HEK293 (cell line): ENCODE measurements at regions not wholly inside any gene's neighbourhood (a gene's known extent, or its start where the extent isn't known, plus 50 kb on each side); places are given as distances from the start of the nearest gene placed in this dataset.

ENCODE experiments used
- CTCF ChIA-PET: fragments of 350-600 bp; formaldehyde crosslinking; extraction: SDS; loops from one replicate; lab custom pipeline; 2021; ENCODE audit warnings: antibody characterized with exemption; lab: Yijun Ruan, JAX
- POLR2A ChIA-PET: fragments of 300-600 bp; formaldehyde crosslinking; extraction: SDS; loops from one replicate; lab custom pipeline; 2020; ENCODE audit warnings: antibody characterized with exemption, inconsistent platforms; lab: Yijun Ruan, JAX
- H3K27ac ChIP-seq: fragments of 200-500 bp; sonication (Bioruptor generic); 2 replicates; pipeline ENCODE4 v1.5.1; 2014; ENCODE audit warnings: low read depth, low read length, control low read depth, inconsistent platforms; ENCODE audit errors: extremely low read depth
- H3K36me3 ChIP-seq, 2 experiments: fragments of 200-500 bp in 1 of 2; sonication (Bioruptor generic) in 1 of 2; 1 replicate in 1 of 2; 2 replicates in 1 of 2; pipeline ENCODE4 v1.5.1; 2014 to 2017; ENCODE audit warnings: inconsistent platforms in 2 of 2, low read length in 2 of 2; ENCODE audit not compliant: control insufficient read depth in 2 of 2, insufficient read depth in 1 of 2
- H3K4me1 ChIP-seq: fragments of 200-500 bp; sonication (Bioruptor generic); 2 replicates; pipeline ENCODE4 v1.5.1; 2014; ENCODE audit warnings: mild to moderate bottlenecking, low read length, inconsistent platforms; ENCODE audit not compliant: control insufficient read depth, insufficient read depth
- H3K4me3 ChIP-seq: 2 replicates; pipeline ENCODE4 v1.5.1; 2011; ENCODE audit warnings: low read depth, mild to moderate bottlenecking, control low read depth, low read length, moderate library complexity
- H3K9me3 ChIP-seq: fragments of 200-500 bp; sonication (Bioruptor generic); 2 replicates; pipeline ENCODE4 v1.5.1; 2014; ENCODE audit warnings: low read depth, low read length, inconsistent platforms; ENCODE audit not compliant: control insufficient read depth, insufficient read depth
- BCL11B ChIP-seq: fragments of 450-650 bp; formaldehyde crosslinking; IDR thresholded peaks from 2 replicates; pipeline ENCODE4 v1.5.1; 2016; ENCODE audit warnings: low read depth, missing biosample characterization, missing genetic modification characterization
- GFI1B ChIP-seq: fragments of 450-650 bp; formaldehyde crosslinking; IDR thresholded peaks from 2 replicates; pipeline ENCODE4 v1.5.1; 2016; ENCODE audit warnings: missing biosample characterization, missing genetic modification characterization
- GLI2 ChIP-seq: fragments of 450-650 bp; formaldehyde crosslinking; IDR thresholded peaks from 2 replicates; pipeline ENCODE4; 2017; ENCODE audit warnings: missing biosample characterization, missing genetic modification characterization, low read depth, borderline replicate concordance
- KLF16 ChIP-seq: fragments of 450-650 bp; formaldehyde crosslinking; IDR thresholded peaks from 2 replicates; pipeline ENCODE4 v1.5.1; 2017; ENCODE audit warnings: missing biosample characterization, missing genetic modification characterization
- KLF17 ChIP-seq: fragments of 450-650 bp; formaldehyde crosslinking; IDR thresholded peaks from 2 replicates; pipeline ENCODE4 v1.5.1; 2016; ENCODE audit warnings: missing biosample characterization, missing genetic modification characterization
- MYNN ChIP-seq: fragments of 450-650 bp; formaldehyde crosslinking; IDR thresholded peaks from 2 replicates; pipeline ENCODE4 v1.5.1; 2016; ENCODE audit warnings: missing biosample characterization, missing genetic modification characterization, borderline replicate concordance
- REST ChIP-seq: fragments of 450-650 bp; formaldehyde crosslinking; IDR thresholded peaks from 2 replicates; pipeline ENCODE4 v1.5.1; 2016; ENCODE audit warnings: missing biosample characterization, missing genetic modification characterization
- TCF7L2 ChIP-seq: IDR thresholded peaks from 2 replicates; pipeline ENCODE4 v1.6.1; 2011; ENCODE audit warnings: low read depth, mild to moderate bottlenecking, inconsistent platforms, low read length, moderate library complexity, borderline replicate concordance
- WT1 ChIP-seq: fragments of 450-650 bp; formaldehyde crosslinking; IDR thresholded peaks from 2 replicates; pipeline ENCODE4 v1.5.1; 2016; ENCODE audit warnings: missing biosample characterization, missing genetic modification characterization
- ZFP3 ChIP-seq: fragments of 450-650 bp; formaldehyde crosslinking; IDR thresholded peaks from 2 replicates; pipeline ENCODE4 v1.5.1; 2016; ENCODE audit warnings: low read depth, missing biosample characterization, missing genetic modification characterization
- ZNF132 ChIP-seq: fragments of 450-650 bp; formaldehyde crosslinking; IDR thresholded peaks from 2 replicates; pipeline ENCODE4 v1.5.1; 2017; ENCODE audit warnings: missing biosample characterization, missing genetic modification characterization, borderline replicate concordance
- ZNF146 ChIP-seq: fragments of 450-650 bp; formaldehyde crosslinking; IDR thresholded peaks from 2 replicates; pipeline ENCODE4 v1.5.1; 2016; ENCODE audit warnings: missing biosample characterization, missing genetic modification characterization
- ZNF202 ChIP-seq: fragments of 450-650 bp; formaldehyde crosslinking; IDR thresholded peaks from 2 replicates; pipeline ENCODE4 v1.5.1; 2016; ENCODE audit warnings: missing biosample characterization, missing genetic modification characterization, borderline replicate concordance
- ZNF223 ChIP-seq: fragments of 450-650 bp; formaldehyde crosslinking; IDR thresholded peaks from 2 replicates; pipeline ENCODE4 v1.5.1; 2016; ENCODE audit warnings: missing biosample characterization, missing genetic modification characterization
- ZNF266 ChIP-seq: fragments of 450-650 bp; formaldehyde crosslinking; IDR thresholded peaks from 2 replicates; pipeline ENCODE4 v1.5.1; 2016; ENCODE audit warnings: missing biosample characterization, missing genetic modification characterization, low read depth
- ZNF423 ChIP-seq: fragments of 450-650 bp; formaldehyde crosslinking; IDR thresholded peaks from 2 replicates; pipeline ENCODE4 v1.5.1; 2016; ENCODE audit warnings: missing biosample characterization, missing genetic modification characterization
- ZNF48 ChIP-seq: fragments of 450-650 bp; formaldehyde crosslinking; IDR thresholded peaks from 2 replicates; pipeline ENCODE4 v1.5.1; 2016; ENCODE audit warnings: missing biosample characterization, missing genetic modification characterization
- ZNF558 ChIP-seq: fragments of 450-650 bp; formaldehyde crosslinking; IDR thresholded peaks from 2 replicates; pipeline ENCODE4 v1.5.1; 2016; ENCODE audit warnings: missing biosample characterization, missing genetic modification characterization
- ZNF692 ChIP-seq: fragments of 450-650 bp; formaldehyde crosslinking; IDR thresholded peaks from 2 replicates; pipeline ENCODE4 v1.5.1; 2016; ENCODE audit warnings: missing biosample characterization, missing genetic modification characterization

- TF ChIP-seq REST (tag by site-specific recombination) (peak; percentile 73), KLF17 (no peak)
These were observed 482.8 kb downstream of the MED13L start (continued) for GRCh38 chr12:115794659-115795081.

DNA sequence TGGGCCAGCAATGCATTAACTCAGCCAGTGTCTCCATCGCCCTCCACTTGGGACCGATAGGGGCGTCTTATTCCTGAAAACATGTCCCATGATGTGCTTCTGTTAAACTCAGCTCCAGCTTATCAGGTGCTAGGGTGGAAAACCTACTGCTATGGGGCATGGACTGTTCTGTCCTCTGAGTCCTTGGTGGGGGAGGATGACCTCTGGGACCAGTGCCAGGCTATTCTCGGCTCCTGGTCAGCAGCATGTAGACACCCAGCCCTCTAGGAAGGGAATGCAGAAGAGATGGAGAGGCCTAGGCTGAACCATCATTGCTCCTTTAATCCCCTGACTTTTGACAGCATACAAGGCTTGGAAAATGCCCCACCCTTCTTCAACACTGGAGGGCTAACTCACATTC lies 486.2 kb downstream of the MED13L start:
- H3K36me3 ChIP-seq: no peaks in the 10 kb centered on the region
- ChIA-PET POLR2A (no interaction called here), CTCF (interaction anchor here (0.5 to 0.8 kb wide), 2 partner anchors 29 to 1237 kb away, joined by 3 read pairs; no protein-coding TSS in a partner anchor)
- TF ChIP-seq ZNF223 (tag by site-specific recombination): no peak
- no peak for TF ChIP-seq GLI2 (tag by site-specific recombination)
- TF ChIP-seq ZNF132 (tag by site-specific recombination): no peak
- TF ChIP-seq ZNF146 (tag by site-specific recombination): no peak
- TF ChIP-seq MYNN (tag by site-specific recombination): no peak
- no peak for TF ChIP-seq ZNF558 (tag by site-specific recombination)
- TF ChIP-seq ZFP3 (tag by site-specific recombination): no peak
- TF ChIP-seq ZNF692 (tag by site-specific recombination): no peak
- no peak for TF ChIP-seq KLF16
- no peak for TF ChIP-seq WT1 (tag by site-specific recombination)
- no peak for TF ChIP-seq ZNF202 (tag by site-specific recombination)
- no peak for TF ChIP-seq REST (tag by site-specific recombination)
- H3K4me1 ChIP-seq: no peaks in the 10 kb centered on the region
- no peak overlapping the region for H3K27ac ChIP-seq
- H3K9me3 ChIP-seq: no peaks in the 10 kb centered on the region
- H3K4me3 ChIP-seq: no peak overlapping the region

DNA sequence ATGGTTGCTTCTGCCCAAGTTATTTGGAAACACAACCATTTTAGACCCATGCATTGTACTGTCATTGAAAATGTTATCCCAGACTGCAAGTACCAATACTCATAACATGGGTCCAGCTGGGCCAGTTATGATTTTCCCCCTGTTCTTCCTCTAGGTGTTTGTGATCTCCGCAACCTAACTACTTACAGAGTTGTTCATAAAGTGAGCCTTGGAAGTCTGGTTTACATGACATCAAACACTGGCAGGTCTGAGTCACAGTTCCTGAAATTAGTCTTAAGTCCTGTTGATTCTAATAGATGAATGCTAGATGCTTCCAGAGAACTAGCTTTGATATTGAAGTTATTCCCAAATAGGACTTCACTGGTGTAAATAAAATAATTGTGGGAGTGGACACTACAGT lies 487.0 kb downstream of the MED13L start:
- Histone ChIP-seq H3K27ac (no peak overlapping the region), H3K4me1 (no peaks in the 10 kb centered on the region), H3K9me3 (no peaks in the 10 kb centered on the region), H3K4me3 (no peak overlapping the region), H3K36me3 (no peaks in the 10 kb centered on the region)
- TF ChIP-seq ZNF266 (no peak), ZNF423 (tag by site-specific recombination) (no peak), GFI1B (tag by site-specific recombination) (no peak), TCF7L2 (no peak), ZNF48 (tag by site-specific recombination) (no peak), BCL11B (no peak)
- ChIA-PET POLR2A (no interaction called here), CTCF (no interaction called here)
